HEK293T (cell line): ENCODE measurements at regions not wholly inside any gene's neighbourhood (a gene's known extent, or its start where the extent isn't known, plus 50 kb on each side); places are given as distances from the start of the nearest gene placed in this dataset.
A peak's percentile ranks its signal among the peaks of the same experiment; 100 is the strongest.
"Not testable (repeated sequence)": the region's sequence is repeated elsewhere in the genome, so short reads cannot be mapped to it uniquely, and the experiment has no call there.

Source experiments
- CTCF ChIA-PET: fragments of 350-600 bp; formaldehyde crosslinking; extraction: SDS; loops from one replicate; lab custom pipeline; 2021; ENCODE audit warnings: antibody characterized with exemption, inconsistent platforms; lab: Yijun Ruan, JAX
- POLR2A ChIA-PET: fragments of 350-600 bp; formaldehyde crosslinking; extraction: SDS; loops from one replicate; lab custom pipeline; 2020; ENCODE audit warnings: antibody characterized with exemption, inconsistent platforms; lab: Yijun Ruan, JAX
- DNase-seq: peaks from one replicate; pipeline ENCODE4 v3.0.0; 2012; ENCODE audit warnings: mixed read lengths; ENCODE audit errors: extremely low spot score
- ARNT ChIP-seq: fragments of 450-650 bp; IDR thresholded peaks from 2 replicates; pipeline ENCODE4 v1.6.1; 2017; ENCODE audit warnings: mild to moderate bottlenecking
- BHLHE40 ChIP-seq: fragments of 450-650 bp; IDR thresholded peaks from 2 replicates; pipeline ENCODE4 v1.6.1; 2016; ENCODE audit warnings: mild to moderate bottlenecking, moderate library complexity, borderline replicate concordance
- CTBP1 ChIP-seq: fragments of 450-650 bp; IDR thresholded peaks from 2 replicates; pipeline ENCODE4 v1.6.1; 2016; ENCODE audit warnings: borderline replicate concordance
- ELF4 ChIP-seq: fragments of 450-650 bp; IDR thresholded peaks from 2 replicates; pipeline ENCODE4 v1.6.1; 2017; ENCODE audit warnings: antibody characterized with exemption
- FOXA1 ChIP-seq: fragments of 450-650 bp; IDR thresholded peaks from 2 replicates; pipeline ENCODE4 v1.6.1; 2016; ENCODE audit warnings: mild to moderate bottlenecking
- FOXK2 ChIP-seq: fragments of 450-650 bp; IDR thresholded peaks from 2 replicates; pipeline ENCODE4 v1.6.1; 2016; ENCODE audit warnings: mild to moderate bottlenecking
- FOXM1 ChIP-seq: fragments of 450-650 bp; IDR thresholded peaks from 2 replicates; pipeline ENCODE4 v1.6.1; 2017; ENCODE audit warnings: mild to moderate bottlenecking, borderline replicate concordance
- HDGF ChIP-seq: fragments of 450-650 bp; IDR thresholded peaks from 2 replicates; pipeline ENCODE4 v1.6.1; 2017; ENCODE audit warnings: antibody characterized with exemption, borderline replicate concordance
- L3MBTL2 ChIP-seq: fragments of 450-650 bp; conservative IDR thresholded peaks from 2 replicates; pipeline ENCODE4 v1.6.1; 2016; ENCODE audit warnings: mild to moderate bottlenecking
- LEF1 ChIP-seq: fragments of 450-650 bp; IDR thresholded peaks from 2 replicates; pipeline ENCODE4 v1.6.1; 2017; ENCODE audit warnings: mild to moderate bottlenecking, borderline replicate concordance
- NFRKB ChIP-seq: fragments of 450-650 bp; IDR thresholded peaks from 2 replicates; pipeline ENCODE4 v1.6.1; 2016; ENCODE audit warnings: mild to moderate bottlenecking, moderate library complexity
- PKNOX1 ChIP-seq: fragments of 450-650 bp; IDR thresholded peaks from 2 replicates; pipeline ENCODE4 v1.6.1; 2016
- SP1 ChIP-seq: fragments of 450-650 bp; IDR thresholded peaks from 2 replicates; pipeline ENCODE4 v1.6.1; 2017
- SUZ12 ChIP-seq: fragments of 450-650 bp; IDR thresholded peaks from 2 replicates; pipeline ENCODE4 v1.6.1; 2016; ENCODE audit warnings: mild to moderate bottlenecking
- TARDBP ChIP-seq: fragments of 450-650 bp; IDR thresholded peaks from 2 replicates; pipeline ENCODE4 v1.6.1; 2016
- ZNF384 ChIP-seq: fragments of 450-650 bp; IDR thresholded peaks from 2 replicates; pipeline ENCODE4 v1.6.1; 2016

GRCh38 chr10:8336629-8337331 lies 282.3 kb downstream of the GATA3 start:
- ChIA-PET CTCF (no interaction called here), POLR2A (no interaction called here)
- no peak for DNase-seq
- no peak for TF ChIP-seq PKNOX1
- TF ChIP-seq FOXM1, result no peak
- no peak for TF ChIP-seq BHLHE40
- TF ChIP-seq TARDBP, result no peak
- no peak for TF ChIP-seq FOXA1
- TF ChIP-seq LEF1, result no peak
- TF ChIP-seq ZNF384, result no peak
- no peak for TF ChIP-seq ARNT
- no peak for TF ChIP-seq HDGF
- no peak for TF ChIP-seq NFRKB
- no peak for TF ChIP-seq ELF4
- TF ChIP-seq SUZ12, result no peak

- CTCF ChIA-PET, result no interaction called here
- no peak for TF ChIP-seq TARDBP
- no peak for TF ChIP-seq ELF4
- TF ChIP-seq L3MBTL2, result no peak
- no peak for TF ChIP-seq FOXM1
- no peak for TF ChIP-seq ARNT
- no peak for TF ChIP-seq FOXA1
- TF ChIP-seq NFRKB, result no peak
- no peak for TF ChIP-seq SUZ12
- no peak for TF ChIP-seq ZNF384
- TF ChIP-seq SP1, result no peak
- TF ChIP-seq BHLHE40, result no peak
- TF ChIP-seq LEF1, result no peak
- TF ChIP-seq CTBP1, result no peak
- no peak for TF ChIP-seq PKNOX1
- POLR2A ChIA-PET, result no interaction called here
- no peak for DNase-seq
Observed at GRCh38 chr10:8337332-8337651, 282.8 kb downstream of the GATA3 start.

- DNase-seq, result no peak
- CTCF ChIA-PET, result no interaction called here
- no peak for TF ChIP-seq CTBP1
- no peak for TF ChIP-seq LEF1
- no peak for TF ChIP-seq FOXK2
- TF ChIP-seq PKNOX1, result no peak
- no peak for TF ChIP-seq SUZ12
- no peak for TF ChIP-seq FOXA1
- TF ChIP-seq SP1, result no peak
- TF ChIP-seq TARDBP, result no peak
- no peak for TF ChIP-seq FOXM1
- no peak for TF ChIP-seq ZNF384
- no peak for TF ChIP-seq ARNT
- no peak for TF ChIP-seq ELF4
- TF ChIP-seq L3MBTL2, result no peak
- TF ChIP-seq BHLHE40, result no peak
- TF ChIP-seq NFRKB, result no peak
- no peak for TF ChIP-seq HDGF
- POLR2A ChIA-PET, result no interaction called here
Observed at GRCh38 chr10:8338177-8338766, 283.8 kb downstream of the GATA3 start.

- TF ChIP-seq FOXK2, result no peak
- no peak for TF ChIP-seq LEF1
- no peak for TF ChIP-seq ZNF384
- TF ChIP-seq ARNT, result no peak
- no peak for TF ChIP-seq SP1
- TF ChIP-seq PKNOX1, result no peak
- no peak for TF ChIP-seq CTBP1
- no peak for TF ChIP-seq NFRKB
- no peak for TF ChIP-seq HDGF
- no peak for TF ChIP-seq ELF4
- no peak for TF ChIP-seq FOXM1
- TF ChIP-seq L3MBTL2, result no peak
- no peak for TF ChIP-seq BHLHE40
- no peak for TF ChIP-seq SUZ12
- no peak for TF ChIP-seq FOXA1
- TF ChIP-seq TARDBP, result no peak
Observed at GRCh38 chr10:8344756-8345155, 290.3 kb downstream of the GATA3 start.

GRCh38 chr10:8346861-8347260 lies 292.4 kb downstream of the GATA3 start:
- ChIA-PET CTCF (no interaction called here), POLR2A (no interaction called here)
- TF ChIP-seq FOXK2 (no peak), PKNOX1 (0 out of 2 replicates have a peak, but pooled peaks have one; percentile 6), HDGF (no peak)
- DNase-seq, result no peak

More at GRCh38 chr10:8344756-8345155, 290.3 kb downstream of the GATA3 start:
- ChIA-PET CTCF (no interaction called here), POLR2A (no interaction called here)
- no peak for DNase-seq

GRCh38 chr10:8347614-8348013 lies 293.1 kb downstream of the GATA3 start:
- DNase-seq, CTCF ChIA-PET, POLR2A ChIA-PET: not testable (repeated sequence)
